HUDEP-2 (cell line): ENCODE measurements at regions not wholly inside any gene's neighbourhood (a gene's known extent, or its start where the extent isn't known, plus 50 kb on each side); places are given as distances from the start of the nearest gene placed in this dataset.
"Not testable (repeated sequence)": the region's sequence is repeated elsewhere in the genome, so short reads cannot be mapped to it uniquely, and the experiment has no call there.

Experiments
- DNase-seq, 76 experiments: peaks; one replicate each; lab custom pipeline; 2025; ENCODE audit not compliant: unreplicated experiment in 76 of 76; lab: John Stamatoyannopoulos, UW

GRCh38 chrX:90337161-90337560 is 415.5 kb downstream of the TGIF2LX start:
- DNase-seq: not testable (repeated sequence)

- DNase-seq: not testable (repeated sequence)
Observed at GRCh38 chrX:90369632-90370031, 447.9 kb downstream of the TGIF2LX start.

- not testable (repeated sequence) for DNase-seq
Observed at GRCh38 chrX:90398020-90398419, 476.3 kb downstream of the TGIF2LX start.

- DNase-seq: not testable (repeated sequence)
Observed at GRCh38 chrX:90402169-90402568, 480.5 kb downstream of the TGIF2LX start.

- DNase-seq: not testable (repeated sequence)
Observed at GRCh38 chrX:90403859-90404258, 482.2 kb downstream of the TGIF2LX start.

GRCh38 chrX:90404846-90405436 is 483.2 kb downstream of the TGIF2LX start:
- not testable (repeated sequence) for DNase-seq

GRCh38 chrX:90453770-90454338 is 532.1 kb downstream of the TGIF2LX start:
- DNase-seq: not testable (repeated sequence)

- peak in 2 of 76 experiments; percentile 1 to 3 for DNase-seq
Observed at GRCh38 chrX:90458071-90458899, 536.6 kb downstream of the TGIF2LX start.

GRCh38 chrX:90474445-90474844 is 552.7 kb downstream of the TGIF2LX start:
- not testable (repeated sequence) for DNase-seq

GRCh38 chrX:90485406-90485805 is 563.7 kb downstream of the TGIF2LX start:
- not testable (repeated sequence) for DNase-seq

GRCh38 chrX:90521284-90521683 is 599.6 kb downstream of the TGIF2LX start:
- not testable (repeated sequence) for DNase-seq

GRCh38 chrX:90524383-90524968 is 602.8 kb downstream of the TGIF2LX start:
- not testable (repeated sequence) for DNase-seq
